GM12872 (cell line): ENCODE measurements at regions not wholly inside any gene's neighbourhood (a gene's known extent, or its start where the extent isn't known, plus 50 kb on each side); places are given as distances from the start of the nearest gene placed in this dataset.

Experiments used
- CTCF ChIP-seq: IDR thresholded peaks from 3 replicates; pipeline ENCODE4 v1.5.1; 2011; ENCODE audit warnings: low read depth, mild to moderate bottlenecking, low read length, moderate library complexity; ENCODE audit not compliant: insufficient read depth

GRCh38 chr10:62740885-62741745, 63.4 kb upstream of the ADO start:
- TF ChIP-seq CTCF, result no peak

GRCh38 chr10:62741996-62742395, 62.5 kb upstream of the ADO start:
- TF ChIP-seq CTCF, result no peak

- TF ChIP-seq CTCF, result no peak
These were observed 61.9 kb upstream of the ADO start for GRCh38 chr10:62742536-62743061.

GRCh38 chr10:62744136-62744535, 60.4 kb upstream of the ADO start:
- TF ChIP-seq CTCF, result no peak

GRCh38 chr10:62745581-62745980, 58.9 kb upstream of the ADO start:
- TF ChIP-seq CTCF, result no peak

- no peak for TF ChIP-seq CTCF
These were observed 57.4 kb upstream of the ADO start for GRCh38 chr10:62746951-62747729.

GRCh38 chr10:62748386-62748785, 56.1 kb upstream of the ADO start:
- TF ChIP-seq CTCF, result no peak
